BJ (cell line): ENCODE measurements at regions not wholly inside any gene's neighbourhood (a gene's known extent, or its start where the extent isn't known, plus 50 kb on each side); places are given as distances from the start of the nearest gene placed in this dataset.
A peak's percentile ranks its signal among the peaks of the same experiment; 100 is the strongest.

Experiments used
- CTCF ChIA-PET: fragments of 350-600 bp; formaldehyde crosslinking; extraction: SDS; loops from one replicate; lab custom pipeline; 2021; ENCODE audit warnings: antibody characterized with exemption, inconsistent platforms; lab: Yijun Ruan, JAX
- POLR2A ChIA-PET: fragments of 300-600 bp; sonication (Branson Sonifier 250); formaldehyde crosslinking; extraction: SDS; loops from one replicate; lab custom pipeline; 2021; ENCODE audit warnings: antibody characterized with exemption; lab: Charles Lee
- DNase-seq: peaks from one replicate; pipeline ENCODE4 v3.0.0-alpha.2; 2011; ENCODE audit warnings: low read depth
- H3K27me3 ChIP-seq: 2 replicates; pipeline ENCODE4 v1.6.0; 2011; ENCODE audit warnings: low read length; ENCODE audit not compliant: control insufficient read depth, insufficient read depth
- H3K36me3 ChIP-seq: 2 replicates; pipeline ENCODE4 v1.5.1; 2011; ENCODE audit warnings: low read length; ENCODE audit not compliant: control insufficient read depth, insufficient read depth
- H3K4me3 ChIP-seq: 2 replicates; pipeline ENCODE4 v1.5.1; 2011; ENCODE audit warnings: low read depth, mild to moderate bottlenecking, control low read depth, low read length
- CTCF ChIP-seq: IDR thresholded peaks from 2 replicates; pipeline ENCODE4 v1.5.1; 2011; ENCODE audit warnings: low read depth, mild to moderate bottlenecking, control low read depth, inconsistent platforms, low read length, moderate library complexity; ENCODE audit not compliant: insufficient read depth

- Histone ChIP-seq H3K27me3 (no peaks in the 10 kb centered on the region), H3K36me3 (no peaks in the 10 kb centered on the region), H3K4me3 (no peak overlapping the region)
- no peak for DNase-seq
- no peak for TF ChIP-seq CTCF
- POLR2A ChIA-PET: interaction anchor here (0.6 kb wide), 1 partner anchor 106 kb away, joined by 5 read pairs; no protein-coding TSS in a partner anchor
- CTCF ChIA-PET: no interaction called here
Measured at GRCh38 chr2:175811971-175812370, 190.1 kb downstream of the LNPK start.

- CTCF ChIA-PET: no interaction called here
- TF ChIP-seq CTCF: no peak
- POLR2A ChIA-PET: no interaction called here
- no peak for DNase-seq
- no peaks in the 10 kb centered on the region; the same call in 1 of the 2 replicates for H3K27me3 ChIP-seq
- no peak overlapping the region for H3K4me3 ChIP-seq
- no peaks in the 10 kb centered on the region for H3K36me3 ChIP-seq
Measured at GRCh38 chr2:175808858-175809257, 193.2 kb downstream of the LNPK start.

- H3K27me3 ChIP-seq: no peaks in the 10 kb centered on the region; the same call in 1 of the 2 replicates
- DNase-seq: no peak
Measured at GRCh38 chr2:175808078-175808477, 194.0 kb downstream of the LNPK start.

GRCh38 chr2:175807031-175807873 is 194.8 kb downstream of the LNPK start:
- Histone ChIP-seq H3K36me3 (no peaks in the 10 kb centered on the region), H3K4me3 (no peak overlapping the region), H3K27me3 (no peaks in the 10 kb centered on the region; the same call in 1 of the 2 replicates)
- CTCF ChIA-PET: interaction anchor here (0.6 to 1.5 kb wide), 4 partner anchors 46 to 145 kb away, joined by 3 to 6 read pairs (median 3); no protein-coding TSS in a partner anchor
- TF ChIP-seq CTCF: no peak
- DNase-seq: peak; percentile 31
- POLR2A ChIA-PET: interaction anchor here (0.6 kb wide), 1 partner anchor 40 kb away, joined by 3 read pairs; no protein-coding TSS in a partner anchor

More at GRCh38 chr2:175808078-175808477, 194.0 kb downstream of the LNPK start:
- TF ChIP-seq CTCF: no peak
- CTCF ChIA-PET: interaction anchor here (1.1 to 1.2 kb wide), 2 partner anchors 45 to 70 kb away, joined by 3 read pairs; no protein-coding TSS in a partner anchor
- POLR2A ChIA-PET: no interaction called here
- Histone ChIP-seq H3K4me3 (no peak overlapping the region), H3K36me3 (no peaks in the 10 kb centered on the region)

GRCh38 chr2:175806570-175806969 is 195.5 kb downstream of the LNPK start:
- TF ChIP-seq CTCF: no peak
- no peaks in the 10 kb centered on the region for H3K36me3 ChIP-seq
- no peak for DNase-seq
- CTCF ChIA-PET: interaction anchor here (1.5 kb wide), 1 partner anchor 58 kb away, joined by 3 read pairs; no protein-coding TSS in a partner anchor
- POLR2A ChIA-PET: no interaction called here
- H3K4me3 ChIP-seq: no peak overlapping the region
- H3K27me3 ChIP-seq: no peaks in the 10 kb centered on the region; the same call in 1 of the 2 replicates
